ENCODE measurements at regions not wholly inside any gene's neighbourhood (a gene's known extent, or its start where the extent isn't known, plus 50 kb on each side); places are given as distances from the start of the nearest gene placed in this dataset.

DNA sequence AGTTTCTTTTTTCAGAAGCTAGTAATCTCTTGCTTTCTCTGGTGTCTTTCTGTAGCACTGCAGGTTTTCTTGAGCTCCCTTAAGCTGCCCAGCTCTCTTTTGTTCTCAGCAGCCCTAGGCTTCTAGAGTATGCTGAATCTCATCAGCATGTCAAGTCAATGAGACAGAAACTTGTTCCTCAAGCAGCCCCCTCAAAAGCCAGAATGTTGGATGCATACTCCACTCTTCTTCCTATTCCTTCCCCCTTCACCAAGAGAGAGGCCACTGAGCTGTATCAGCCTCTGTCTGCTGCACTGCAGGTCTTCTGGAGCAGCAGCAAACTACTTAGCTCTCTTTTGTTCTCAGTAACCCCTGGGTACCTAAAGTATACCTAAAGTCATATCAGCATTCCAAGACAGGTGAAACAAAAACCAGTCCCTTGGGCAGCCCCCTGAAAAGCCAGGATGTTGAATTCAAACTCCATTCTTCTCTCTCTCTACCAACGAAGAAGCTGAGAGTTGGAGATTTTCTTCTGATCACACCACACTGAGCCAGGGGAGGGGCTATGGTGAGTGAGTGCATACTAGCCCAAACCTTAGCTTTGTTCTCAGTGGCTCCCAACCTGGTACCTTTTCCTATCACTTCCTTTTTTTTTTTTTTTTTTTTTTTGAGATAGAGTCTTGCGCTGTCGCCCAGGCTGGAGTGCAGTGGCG lies 73.3 kb upstream of the WAC start:
- Histone ChIP-seq H3K23ac (ENCODE audit: insufficient read length) (no peak overlapping the region), H3K79me2 (ENCODE audit: control insufficient read depth in 1 of 2, insufficient read depth in 2 of 2, low read length in 2 of 2) (no peaks in the 10 kb centered on the region), H3K23me2 (ENCODE audit: low read depth, low read length) (no peaks in the 10 kb centered on the region), H2BK20ac (ENCODE audit: low read length) (no peak overlapping the region), H2BK120ac (replicated peaks; ENCODE audit: low read depth, low read length) (peak overlapping the region; percentile 70), H3K9ac (replicated peaks in 1 of 4; ENCODE audit: extremely low read depth in 1 of 4, low read depth in 3 of 4, low read length in 3 of 4) (no peak overlapping the region), H3K18ac (ENCODE audit: extremely low read depth, low read length) (peak overlapping the region; percentile 39; the same call in 1 of the 2 replicates), H3K14ac (ENCODE audit: insufficient read length) (no peak overlapping the region), H3K56ac (replicated peaks; ENCODE audit: insufficient read length, low read depth, low read length) (no peak overlapping the region), H4K5ac (ENCODE audit: insufficient read length, low read depth, low read length) (peak overlapping the region; percentile 51), H2AK5ac (ENCODE audit: low read depth, low read length) (no peak overlapping the region), H3K27ac (ENCODE audit: low read depth, low read length) (peak overlapping the region; percentile 24; the same call in 1 of the 2 replicates), H4K8ac (ENCODE audit: extremely low read depth, insufficient read depth, low read length) (no peak overlapping the region), H3K4me1 (replicated peaks in 1 of 4; ENCODE audit: control insufficient read depth in 3 of 4, insufficient read depth in 4 of 4, low read length in 3 of 4) (peaks cover 0 to 2% (median 2%) of the 10 kb centered on the region in 4 experiments; a peak in 4 of 7 replicates), H2BK5ac (ENCODE audit: low read depth, low read length) (peak overlapping the region; percentile 1; the same call in 1 of the 2 replicates), H3K4me3 (ENCODE audit: extremely low read depth in 1 of 4, insufficient read depth in 2 of 4, low read depth in 3 of 4, low read length in 4 of 4) (no peak overlapping the region; a peak in 1 of 8 replicates), H3K79me1 (ENCODE audit: low read depth, low read length) (no peaks in the 10 kb centered on the region), H2BK12ac (ENCODE audit: low read depth, low read length) (no peak overlapping the region), H4K91ac (replicated peaks; ENCODE audit: insufficient read length, low read length) (no peak overlapping the region), H3K27me3 (replicated peaks in 1 of 4; ENCODE audit: control insufficient read depth in 3 of 4, extremely low read depth in 1 of 4, insufficient read depth in 3 of 4, low read length in 3 of 4) (no peaks in the 10 kb centered on the region), H4K20me1 (replicated peaks in 1 of 2; ENCODE audit: control insufficient read depth in 1 of 2, insufficient read depth in 2 of 2, low read length in 2 of 2) (no peaks in the 10 kb centered on the region), H2AFZ (ENCODE audit: low read length) (peak overlapping the region; percentile 64), H3K36me3 (ENCODE audit: control insufficient read depth in 2 of 4, insufficient read depth in 4 of 4, low read length in 3 of 4) (no peaks in the 10 kb centered on the region), H3K4me2 (ENCODE audit: insufficient read depth in 1 of 2, low read depth in 2 of 2, low read length in 2 of 2) (peak overlapping the region; percentile 5 to 32; a peak in 1 of 4 replicates), H3K4ac (replicated peaks; ENCODE audit: insufficient read length, low read depth, low read length) (no peak overlapping the region), H2BK15ac (ENCODE audit: low read length) (no peak overlapping the region), H3K9me3 (ENCODE audit: insufficient read depth in 2 of 2, low read depth in 1 of 2, low read length in 1 of 2) (no peaks in the 10 kb centered on the region; a peak in 1 of 4 replicates)
- FAIRE-seq = peak; percentile 75
- 25% methylated on average over 1 of the region's 4 CpGs; no CpG with 5 or more reads in 1 of the 2 experiments for WGBS, 2 experiments (ENCODE audit: extremely low coverage in 1 of 2, insufficient coverage in 1 of 2, insufficient read length in 1 of 2, insufficient replicate concordance in 2 of 2, low coverage in 1 of 2, low lambda C conversion rate in 2 of 2, missing lambda C conversion rate in 1 of 2)
- POLR2A ChIA-PET (ENCODE audit: partially characterized antibody) = interaction anchor here (0.6 to 1.6 kb wide), 9 partner anchors 9 to 560 kb away, joined by 3 to 6 read pairs (median 4); partner anchors contain the start of gene WAC
- DNase-seq (ENCODE audit: low read depth in 1 of 2, low spot score in 2 of 2) = peak in 1 of 2 experiments; percentile 59
- TF ChIP-seq RBBP5 (IDR thresholded peaks at IDR 0.05; ENCODE audit: borderline replicate concordance, low read depth, low read length) (peak; percentile 80), FOSL1 (IDR thresholded peaks at IDR 0.05; ENCODE audit: insufficient read depth, low read depth, low read length) (no peak), SP1 (IDR thresholded peaks at IDR 0.05; ENCODE audit: low read depth, low read length) (peak; percentile 49; the same call in 1 of the 2 replicates), POLR2A (IDR thresholded peaks at IDR 0.05; ENCODE audit: control extremely low read depth in 1 of 2, low read depth in 2 of 2, low read length in 2 of 2) (peak in 1 of 2 experiments; percentile 40; a peak in 1 of 3 replicates), KDM4A (IDR thresholded peaks at IDR 0.05; ENCODE audit: low read depth, low read length, severe bottlenecking) (no peak), ASH2L (IDR thresholded peaks at IDR 0.05; ENCODE audit: low read length) (peak; percentile 82), CHD2 (IDR thresholded peaks at IDR 0.05; ENCODE audit: low read length) (no peak)
- CTCF ChIA-PET (ENCODE audit: partially characterized antibody) = interaction anchor here (0.6 to 1.4 kb wide), 4 partner anchors 9 to 24 kb away, joined by 3 to 7 read pairs (median 3); no protein-coding TSS in a partner anchor

Data from H1 (cell line).